K562 (cell line): ENCODE measurements at regions not wholly inside any gene's neighbourhood (a gene's known extent, or its start where the extent isn't known, plus 50 kb on each side); places are given as distances from the start of the nearest gene placed in this dataset.
A peak's percentile ranks its signal among the peaks of the same experiment; 100 is the strongest.

ENCODE experiments used
- ARID2 ChIP-seq: fragments of 450-650 bp; IDR thresholded peaks from 2 replicates; pipeline ENCODE4 v1.6.1; 2017; ENCODE audit warnings: antibody characterized with exemption, mild to moderate bottlenecking
- CBFA2T3 ChIP-seq: fragments of 450-650 bp; IDR thresholded peaks from 2 replicates; pipeline ENCODE4 v1.6.1; 2017
- E2F1 ChIP-seq: sonication (generic); formaldehyde crosslinking; IDR thresholded peaks from 2 replicates; pipeline ENCODE4 v1.8.1; 2023; ENCODE audit warnings: mild to moderate bottlenecking, missing genetic modification reagents, moderate library complexity
- FOSL1 ChIP-seq: fragments of 200-800 bp; sonication (Bioruptor generic); conservative IDR thresholded peaks from 2 replicates; pipeline ENCODE4 v1.6.1; 2016; ENCODE audit warnings: missing genetic modification characterization, missing compliant biosample characterization
- KLF13 ChIP-seq: fragments of 450-650 bp; IDR thresholded peaks from 2 replicates; pipeline ENCODE4 v1.6.1; 2016; ENCODE audit warnings: missing genetic modification characterization, low read depth, mild to moderate bottlenecking, missing compliant biosample characterization, moderate library complexity, borderline replicate concordance
- MXI1 ChIP-seq: IDR thresholded peaks from 2 replicates; pipeline ENCODE4 v1.6.1; 2011; ENCODE audit warnings: low read depth, mild to moderate bottlenecking, improper control_type of control experiment, low read length
- POLR2B ChIP-seq: fragments of 450-650 bp; IDR thresholded peaks from 2 replicates; pipeline ENCODE4 v1.6.1; 2018; ENCODE audit warnings: low read depth; ENCODE audit not compliant: partially characterized antibody
- RAD51 ChIP-seq: fragments of 450-650 bp; IDR thresholded peaks from 2 replicates; pipeline ENCODE4 v1.7.1; 2016; ENCODE audit warnings: low read depth, mild to moderate bottlenecking, borderline replicate concordance
- RBM17 ChIP-seq: fragments of 200-400 bp; formaldehyde crosslinking; IDR thresholded peaks from 2 replicates; pipeline ENCODE4 v1.6.1; 2017; ENCODE audit warnings: low read depth, mild to moderate bottlenecking, low read length, borderline replicate concordance
- SMARCA4 ChIP-seq: fragments of 450-650 bp; IDR thresholded peaks from 2 replicates; pipeline ENCODE4 v1.6.1; 2016
- SUPT5H ChIP-seq: fragments of 450-650 bp; IDR thresholded peaks from 2 replicates; pipeline ENCODE4 v1.6.1; 2016
- ZBTB33 ChIP-seq: sonication (generic); formaldehyde crosslinking; IDR thresholded peaks from 2 replicates; pipeline ENCODE4 v1.8.1; 2023; ENCODE audit warnings: mild to moderate bottlenecking, missing genetic modification reagents
- ZKSCAN8 ChIP-seq: fragments of 200-800 bp; sonication (Bioruptor generic); IDR thresholded peaks from 2 replicates; pipeline ENCODE4 v1.6.1; 2016; ENCODE audit warnings: missing genetic modification characterization, missing compliant biosample characterization
- ZNF282 ChIP-seq: sonication (generic); formaldehyde crosslinking; IDR thresholded peaks from 2 replicates; pipeline ENCODE4 v1.8.1; 2023; ENCODE audit warnings: missing genetic modification reagents
- ZNF551 ChIP-seq: fragments of 250-450 bp; sonication (Bioruptor Pico); IDR thresholded peaks from 2 replicates; pipeline ENCODE4 v1.5.0; 2021; ENCODE audit warnings: mild to moderate bottlenecking, moderate library complexity
- TF ChIP-seq, protein P1 (sequence below): fragments of 450-650 bp; formaldehyde crosslinking; IDR thresholded peaks from 2 replicates; pipeline ENCODE4 v1.4.0; 2020; ENCODE audit warnings: mild to moderate bottlenecking
- TF ChIP-seq, protein P2 (sequence below), 2 experiments: fragments of 200-800 bp in 1 of 2; sonication (Bioruptor generic) in 1 of 2; sonication (generic) in 1 of 2; formaldehyde crosslinking in 1 of 2; IDR thresholded peaks in 1 of 2; conservative IDR thresholded peaks in 1 of 2; 2 replicates each; pipeline versions ENCODE4 v1.5.0 to v1.6.1; 2016 to 2020; ENCODE audit warnings: missing compliant biosample characterization in 1 of 2, missing genetic modification characterization in 1 of 2, missing genetic modification reagents in 1 of 2
- TF ChIP-seq, protein P3 (sequence below): fragments of 250-450 bp; sonication (Bioruptor Pico); IDR thresholded peaks from 2 replicates; pipeline ENCODE4 v1.8.0; 2021; ENCODE audit warnings: moderate library complexity, mild to moderate bottlenecking, inconsistent platforms

DNA sequence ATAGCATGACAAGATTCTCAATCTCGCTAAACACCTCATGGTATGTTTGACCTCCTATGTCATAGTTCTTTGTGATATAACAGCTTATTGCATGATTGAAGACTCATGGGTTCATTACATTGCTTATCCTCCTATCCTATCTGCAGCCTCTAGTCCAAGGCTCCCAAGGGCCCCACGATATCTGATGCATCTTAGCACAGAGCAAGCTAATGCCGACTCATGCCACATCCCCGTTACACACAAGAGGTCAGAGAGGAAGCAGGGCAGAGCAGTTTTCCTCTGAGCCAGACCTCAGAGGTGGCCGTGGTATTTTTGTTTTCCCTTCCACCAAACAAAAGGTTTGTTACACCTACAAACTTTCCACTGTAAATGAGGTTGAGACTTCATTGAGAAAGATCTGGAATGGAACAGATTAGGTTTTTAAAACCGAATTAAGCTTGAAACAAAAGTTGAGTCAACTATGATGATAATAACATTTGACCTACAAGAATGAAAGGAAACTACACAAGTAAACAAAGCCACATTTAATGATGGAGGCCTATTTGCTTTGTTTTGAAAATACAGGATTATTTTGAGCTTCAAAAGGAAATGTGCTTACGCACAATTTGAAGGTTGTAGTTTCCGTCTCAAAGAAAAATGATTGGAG, 133.9 kb upstream of the MYLIP start (continued):
- TF ChIP-seq ZKSCAN8 (CRISPR knock-in tag) (no peak), MXI1 (no peak), RAD51 (0 out of 2 replicates have a peak, but pooled peaks have one; percentile 8), ZNF551 (CRISPR knock-in tag) (no peak), ZBTB33 (CRISPR knock-in tag) (no peak), CBFA2T3 (peak; percentile 57), ARID2 (no peak), POLR2B (no peak), RBM17 (no peak), ZNF282 (no peak), KLF13 (tag) (peak; percentile 34; the same call in 1 of the 2 replicates), E2F1 (CRISPR knock-in tag) (0 out of 2 replicates have a peak, but pooled peaks have one; percentile 22), FOSL1 (tag) (peak; percentile 72), SMARCA4 (peak; percentile 93), SUPT5H (no peak)
- TF ChIP-seq, protein P1, sequence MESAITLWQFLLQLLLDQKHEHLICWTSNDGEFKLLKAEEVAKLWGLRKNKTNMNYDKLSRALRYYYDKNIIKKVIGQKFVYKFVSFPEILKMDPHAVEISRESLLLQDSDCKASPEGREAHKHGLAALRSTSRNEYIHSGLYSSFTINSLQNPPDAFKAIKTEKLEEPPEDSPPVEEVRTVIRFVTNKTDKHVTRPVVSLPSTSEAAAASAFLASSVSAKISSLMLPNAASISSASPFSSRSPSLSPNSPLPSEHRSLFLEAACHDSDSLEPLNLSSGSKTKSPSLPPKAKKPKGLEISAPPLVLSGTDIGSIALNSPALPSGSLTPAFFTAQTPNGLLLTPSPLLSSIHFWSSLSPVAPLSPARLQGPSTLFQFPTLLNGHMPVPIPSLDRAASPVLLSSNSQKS (CRISPR knock-in tag), result no peak
- TF ChIP-seq, protein P2, sequence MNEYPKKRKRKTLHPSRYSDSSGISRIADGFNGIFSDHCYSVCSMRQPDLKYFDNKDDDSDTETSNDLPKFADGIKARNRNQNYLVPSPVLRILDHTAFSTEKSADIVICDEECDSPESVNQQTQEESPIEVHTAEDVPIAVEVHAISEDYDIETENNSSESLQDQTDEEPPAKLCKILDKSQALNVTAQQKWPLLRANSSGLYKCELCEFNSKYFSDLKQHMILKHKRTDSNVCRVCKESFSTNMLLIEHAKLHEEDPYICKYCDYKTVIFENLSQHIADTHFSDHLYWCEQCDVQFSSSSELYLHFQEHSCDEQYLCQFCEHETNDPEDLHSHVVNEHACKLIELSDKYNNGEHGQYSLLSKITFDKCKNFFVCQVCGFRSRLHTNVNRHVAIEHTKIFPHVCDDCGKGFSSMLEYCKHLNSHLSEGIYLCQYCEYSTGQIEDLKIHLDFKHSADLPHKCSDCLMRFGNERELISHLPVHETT (CRISPR knock-in tag; conservative IDR thresholded peaks at IDR 0.05 in 1 of 2, IDR thresholded peaks at IDR 0.05 in 1 of 2), result peak in 1 of 2 experiments; percentile 84; a peak in 1 of 4 replicates
- TF ChIP-seq, protein P3, sequence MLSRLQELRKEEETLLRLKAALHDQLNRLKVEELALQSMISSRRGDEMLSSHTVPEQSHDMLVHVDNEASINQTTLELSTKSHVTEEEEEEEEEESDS (CRISPR knock-in tag), result no peak
